HEK293 (cell line): ENCODE measurements at regions not wholly inside any gene's neighbourhood (a gene's known extent, or its start where the extent isn't known, plus 50 kb on each side); places are given as distances from the start of the nearest gene placed in this dataset.

Experiments
- BCL6B ChIP-seq: fragments of 450-650 bp; formaldehyde crosslinking; IDR thresholded peaks from 2 replicates; pipeline ENCODE4 v1.5.1; 2017; ENCODE audit warnings: missing biosample characterization, missing genetic modification characterization
- GLI2 ChIP-seq: fragments of 450-650 bp; formaldehyde crosslinking; IDR thresholded peaks from 2 replicates; pipeline ENCODE4; 2017; ENCODE audit warnings: missing biosample characterization, missing genetic modification characterization, low read depth, borderline replicate concordance
- REPIN1 ChIP-seq: fragments of 450-650 bp; formaldehyde crosslinking; IDR thresholded peaks from 2 replicates; pipeline ENCODE4 v1.5.1; 2017; ENCODE audit warnings: missing biosample characterization, missing genetic modification characterization, low read depth
- SALL2 ChIP-seq: fragments of 450-650 bp; formaldehyde crosslinking; IDR thresholded peaks from 2 replicates; pipeline ENCODE4 v1.5.0; 2017; ENCODE audit warnings: missing biosample characterization, mild to moderate bottlenecking, missing genetic modification characterization, borderline replicate concordance
- YY2 ChIP-seq: fragments of 450-650 bp; formaldehyde crosslinking; IDR thresholded peaks from 2 replicates; pipeline ENCODE4 v1.5.1; 2016; ENCODE audit warnings: missing biosample characterization, missing genetic modification characterization
- ZBTB10 ChIP-seq: fragments of 450-650 bp; formaldehyde crosslinking; IDR thresholded peaks from 2 replicates; pipeline ENCODE4 v1.5.1; 2016; ENCODE audit warnings: missing biosample characterization, missing genetic modification characterization
- ZNF133 ChIP-seq: fragments of 450-650 bp; formaldehyde crosslinking; IDR thresholded peaks from 2 replicates; pipeline ENCODE4 v1.5.1; 2016; ENCODE audit warnings: missing biosample characterization, missing genetic modification characterization
- ZNF274 ChIP-seq, 2 experiments: fragments of 200-500 bp in 1 of 2; fragments of 450-650 bp in 1 of 2; sonication (Bioruptor generic) in 1 of 2; formaldehyde crosslinking in 1 of 2; IDR thresholded peaks; 2 replicates each; pipeline versions ENCODE4 v1.5.1 to v1.6.1; 2014 to 2016; ENCODE audit warnings: borderline replicate concordance in 1 of 2, inconsistent platforms in 1 of 2, low read length in 1 of 2, missing biosample characterization in 1 of 2, missing genetic modification characterization in 1 of 2
- ZNF341 ChIP-seq: fragments of 450-650 bp; formaldehyde crosslinking; IDR thresholded peaks from 2 replicates; pipeline ENCODE4; 2016; ENCODE audit warnings: low read depth, missing biosample characterization, missing genetic modification characterization
- ZNF350 ChIP-seq: fragments of 450-650 bp; formaldehyde crosslinking; IDR thresholded peaks from 2 replicates; pipeline ENCODE4 v1.5.0; 2017; ENCODE audit warnings: missing biosample characterization, mild to moderate bottlenecking, missing genetic modification characterization
- ZNF366 ChIP-seq: fragments of 450-650 bp; formaldehyde crosslinking; conservative IDR thresholded peaks from 2 replicates; pipeline ENCODE4 v1.5.1; 2016; ENCODE audit warnings: missing biosample characterization, missing genetic modification characterization
- ZNF426 ChIP-seq: fragments of 450-650 bp; formaldehyde crosslinking; IDR thresholded peaks from 2 replicates; pipeline ENCODE4 v1.5.1; 2017; ENCODE audit warnings: missing biosample characterization, missing genetic modification characterization, mild to moderate bottlenecking, inconsistent platforms, moderate library complexity
- ZNF501 ChIP-seq: fragments of 450-650 bp; formaldehyde crosslinking; IDR thresholded peaks from 2 replicates; pipeline ENCODE4 v1.5.1; 2016; ENCODE audit warnings: missing biosample characterization, missing genetic modification characterization
- ZNF585B ChIP-seq: fragments of 450-650 bp; formaldehyde crosslinking; IDR thresholded peaks from 2 replicates; pipeline ENCODE4 v1.5.1; 2016; ENCODE audit warnings: missing biosample characterization, missing genetic modification characterization
- ZNF654 ChIP-seq: fragments of 450-650 bp; formaldehyde crosslinking; IDR thresholded peaks from 2 replicates; pipeline ENCODE4 v1.5.1; 2016; ENCODE audit warnings: low read depth, missing biosample characterization, missing genetic modification characterization
- ZNF660 ChIP-seq: fragments of 450-650 bp; IDR thresholded peaks from 2 replicates; pipeline ENCODE4 v1.5.1; 2018; ENCODE audit warnings: missing biosample characterization, mild to moderate bottlenecking, missing genetic modification characterization
- ZNF776 ChIP-seq: fragments of 450-650 bp; formaldehyde crosslinking; IDR thresholded peaks from 2 replicates; pipeline ENCODE4 v1.5.0; 2017; ENCODE audit warnings: missing biosample characterization, missing genetic modification characterization, borderline replicate concordance
- ZNF785 ChIP-seq: fragments of 450-650 bp; formaldehyde crosslinking; IDR thresholded peaks from 2 replicates; pipeline ENCODE4 v1.5.1; 2016; ENCODE audit warnings: missing biosample characterization, missing genetic modification characterization
- ZSCAN18 ChIP-seq: fragments of 450-650 bp; formaldehyde crosslinking; IDR thresholded peaks from 2 replicates; pipeline ENCODE4 v1.5.1; 2016; ENCODE audit warnings: missing biosample characterization, missing genetic modification characterization
- ZSCAN5A ChIP-seq: fragments of 450-650 bp; formaldehyde crosslinking; IDR thresholded peaks from 2 replicates; pipeline ENCODE4 v1.5.1; 2016; ENCODE audit warnings: missing biosample characterization, missing genetic modification characterization
- TF ChIP-seq, protein P1 (sequence below): fragments of 450-650 bp; formaldehyde crosslinking; IDR thresholded peaks from 2 replicates; pipeline ENCODE4 v1.5.0; 2017; ENCODE audit warnings: missing biosample characterization, missing genetic modification characterization, borderline replicate concordance
- TF ChIP-seq, protein P2 (sequence below): fragments of 450-650 bp; formaldehyde crosslinking; IDR thresholded peaks from 2 replicates; pipeline ENCODE4 v1.5.1; 2017; ENCODE audit warnings: missing biosample characterization, missing genetic modification characterization
- TF ChIP-seq, protein P3 (sequence below): fragments of 450-650 bp; formaldehyde crosslinking; IDR thresholded peaks from 2 replicates; pipeline ENCODE4 v1.5.1; 2016; ENCODE audit warnings: missing biosample characterization, missing genetic modification characterization
- TF ChIP-seq, protein P4 (sequence below): fragments of 450-650 bp; formaldehyde crosslinking; IDR thresholded peaks from 2 replicates; pipeline ENCODE4 v1.5.1; 2016; ENCODE audit warnings: missing biosample characterization, missing genetic modification characterization

GRCh38 chr9:17900606-17901005, 321.7 kb downstream of the SH3GL2 start (continued):
- TF ChIP-seq BCL6B (tag by site-specific recombination) (no peak), ZNF654 (tag by site-specific recombination) (peak; percentile 3; the same call in 1 of the 2 replicates), ZNF426 (tag by site-specific recombination) (no peak), ZSCAN18 (tag by site-specific recombination) (no peak), SALL2 (tag by site-specific recombination) (no peak), ZSCAN5A (tag by site-specific recombination) (0 out of 2 replicates have a peak, but pooled peaks have one; percentile 25), ZNF501 (tag by site-specific recombination) (no peak), REPIN1 (tag by site-specific recombination) (no peak), ZBTB10 (no peak), ZNF350 (tag by site-specific recombination) (no peak), ZNF585B (no peak), ZNF776 (tag by site-specific recombination) (no peak), ZNF366 (tag by site-specific recombination) (peak; percentile 94), YY2 (no peak), ZNF660 (tag by site-specific recombination) (0 out of 2 replicates have a peak, but pooled peaks have one; percentile 19), ZNF785 (tag by site-specific recombination) (no peak), ZNF341 (tag by site-specific recombination) (no peak), GLI2 (tag by site-specific recombination) (peak; percentile 70; the same call in 1 of the 2 replicates), ZNF274 (IDR thresholded peaks at IDR 0.05; ENCODE audit: low read length) (no peak), ZNF274 (tag by site-specific recombination; IDR thresholded peaks at IDR 0.05; ENCODE audit: borderline replicate concordance) (no peak), ZNF133 (tag by site-specific recombination) (no peak)
- TF ChIP-seq, protein P1, sequence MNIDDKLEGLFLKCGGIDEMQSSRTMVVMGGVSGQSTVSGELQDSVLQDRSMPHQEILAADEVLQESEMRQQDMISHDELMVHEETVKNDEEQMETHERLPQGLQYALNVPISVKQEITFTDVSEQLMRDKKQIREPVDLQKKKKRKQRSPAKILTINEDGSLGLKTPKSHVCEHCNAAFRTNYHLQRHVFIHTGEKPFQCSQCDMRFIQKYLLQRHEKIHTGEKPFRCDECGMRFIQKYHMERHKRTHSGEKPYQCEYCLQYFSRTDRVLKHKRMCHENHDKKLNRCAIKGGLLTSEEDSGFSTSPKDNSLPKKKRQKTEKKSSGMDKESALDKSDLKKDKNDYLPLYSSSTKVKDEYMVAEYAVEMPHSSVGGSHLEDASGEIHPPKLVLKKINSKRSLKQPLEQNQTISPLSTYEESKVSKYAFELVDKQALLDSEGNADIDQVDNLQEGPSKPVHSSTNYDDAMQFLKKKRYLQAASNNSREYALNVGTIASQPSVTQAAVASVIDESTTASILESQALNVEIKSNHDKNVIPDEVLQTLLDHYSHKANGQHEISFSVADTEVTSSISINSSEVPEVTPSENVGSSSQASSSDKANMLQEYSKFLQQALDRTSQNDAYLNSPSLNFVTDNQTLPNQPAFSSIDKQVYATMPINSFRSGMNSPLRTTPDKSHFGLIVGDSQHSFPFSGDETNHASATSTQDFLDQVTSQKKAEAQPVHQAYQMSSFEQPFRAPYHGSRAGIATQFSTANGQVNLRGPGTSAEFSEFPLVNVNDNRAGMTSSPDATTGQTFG (tag by site-specific recombination), result no peak
- TF ChIP-seq, protein P2, sequence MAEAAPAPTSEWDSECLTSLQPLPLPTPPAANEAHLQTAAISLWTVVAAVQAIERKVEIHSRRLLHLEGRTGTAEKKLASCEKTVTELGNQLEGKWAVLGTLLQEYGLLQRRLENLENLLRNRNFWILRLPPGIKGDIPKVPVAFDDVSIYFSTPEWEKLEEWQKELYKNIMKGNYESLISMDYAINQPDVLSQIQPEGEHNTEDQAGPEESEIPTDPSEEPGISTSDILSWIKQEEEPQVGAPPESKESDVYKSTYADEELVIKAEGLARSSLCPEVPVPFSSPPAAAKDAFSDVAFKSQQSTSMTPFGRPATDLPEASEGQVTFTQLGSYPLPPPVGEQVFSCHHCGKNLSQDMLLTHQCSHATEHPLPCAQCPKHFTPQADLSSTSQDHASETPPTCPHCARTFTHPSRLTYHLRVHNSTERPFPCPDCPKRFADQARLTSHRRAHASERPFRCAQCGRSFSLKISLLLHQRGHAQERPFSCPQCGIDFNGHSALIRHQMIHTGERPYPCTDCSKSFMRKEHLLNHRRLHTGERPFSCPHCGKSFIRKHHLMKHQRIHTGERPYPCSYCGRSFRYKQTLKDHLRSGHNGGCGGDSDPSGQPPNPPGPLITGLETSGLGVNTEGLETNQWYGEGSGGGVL, result no peak
- TF ChIP-seq, protein P3, sequence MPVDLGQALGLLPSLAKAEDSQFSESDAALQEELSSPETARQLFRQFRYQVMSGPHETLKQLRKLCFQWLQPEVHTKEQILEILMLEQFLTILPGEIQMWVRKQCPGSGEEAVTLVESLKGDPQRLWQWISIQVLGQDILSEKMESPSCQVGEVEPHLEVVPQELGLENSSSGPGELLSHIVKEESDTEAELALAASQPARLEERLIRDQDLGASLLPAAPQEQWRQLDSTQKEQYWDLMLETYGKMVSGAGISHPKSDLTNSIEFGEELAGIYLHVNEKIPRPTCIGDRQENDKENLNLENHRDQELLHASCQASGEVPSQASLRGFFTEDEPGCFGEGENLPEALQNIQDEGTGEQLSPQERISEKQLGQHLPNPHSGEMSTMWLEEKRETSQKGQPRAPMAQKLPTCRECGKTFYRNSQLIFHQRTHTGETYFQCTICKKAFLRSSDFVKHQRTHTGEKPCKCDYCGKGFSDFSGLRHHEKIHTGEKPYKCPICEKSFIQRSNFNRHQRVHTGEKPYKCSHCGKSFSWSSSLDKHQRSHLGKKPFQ, result no peak
- TF ChIP-seq, protein P4, sequence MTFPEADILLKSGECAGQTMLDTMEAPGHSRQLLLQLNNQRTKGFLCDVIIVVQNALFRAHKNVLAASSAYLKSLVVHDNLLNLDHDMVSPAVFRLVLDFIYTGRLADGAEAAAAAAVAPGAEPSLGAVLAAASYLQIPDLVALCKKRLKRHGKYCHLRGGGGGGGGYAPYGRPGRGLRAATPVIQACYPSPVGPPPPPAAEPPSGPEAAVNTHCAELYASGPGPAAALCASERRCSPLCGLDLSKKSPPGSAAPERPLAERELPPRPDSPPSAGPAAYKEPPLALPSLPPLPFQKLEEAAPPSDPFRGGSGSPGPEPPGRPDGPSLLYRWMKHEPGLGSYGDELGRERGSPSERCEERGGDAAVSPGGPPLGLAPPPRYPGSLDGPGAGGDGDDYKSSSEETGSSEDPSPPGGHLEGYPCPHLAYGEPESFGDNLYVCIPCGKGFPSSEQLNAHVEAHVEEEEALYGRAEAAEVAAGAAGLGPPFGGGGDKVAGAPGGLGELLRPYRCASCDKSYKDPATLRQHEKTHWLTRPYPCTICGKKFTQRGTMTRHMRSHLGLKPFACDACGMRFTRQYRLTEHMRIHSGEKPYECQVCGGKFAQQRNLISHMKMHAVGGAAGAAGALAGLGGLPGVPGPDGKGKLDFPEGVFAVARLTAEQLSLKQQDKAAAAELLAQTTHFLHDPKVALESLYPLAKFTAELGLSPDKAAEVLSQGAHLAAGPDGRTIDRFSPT (tag by site-specific recombination), result peak; percentile 86
